Activated T-cell treated with anti-CD3 and anti-CD28 coated beads, Interleukin-2, amount 50 U/mL, for 24 hours (primary cell): ENCODE measurements at regions not wholly inside any gene's neighbourhood (a gene's known extent, or its start where the extent isn't known, plus 50 kb on each side); places are given as distances from the start of the nearest gene placed in this dataset.

ENCODE experiments used
- DNase-seq: peaks from one replicate; pipeline ENCODE4 v3.0.0-alpha.2; 2020
- H3K27ac Mint-ChIP-seq: 2 replicates; pipeline ENCODE4 v1.8.0; 2020; ENCODE audit warnings: mild to moderate bottlenecking, mixed read lengths
- H3K27me3 Mint-ChIP-seq: 2 replicates; pipeline ENCODE4 v1.8.0; 2020; ENCODE audit warnings: mixed read lengths
- H3K36me3 Mint-ChIP-seq: 2 replicates; pipeline ENCODE4 v1.8.0; 2020; ENCODE audit warnings: low read depth, mixed read lengths
- H3K4me1 Mint-ChIP-seq: 2 replicates; pipeline ENCODE4 v1.8.0; 2020; ENCODE audit warnings: low read depth, mixed read lengths
- H3K4me3 Mint-ChIP-seq: 2 replicates; pipeline ENCODE4 v1.8.0; 2020; ENCODE audit warnings: mild to moderate bottlenecking, moderate library complexity, mixed read lengths
- H3K9me3 Mint-ChIP-seq: 2 replicates; pipeline ENCODE4 v1.8.0; 2020; ENCODE audit warnings: mixed read lengths

- Mint-ChIP-seq H3K9me3 (peaks cover 6% of the 10 kb centered on the region), H3K4me3 (no peak overlapping the region), H3K4me1 (no peaks in the 10 kb centered on the region)
These were observed 646.5 kb downstream of the NSUN3 start for GRCh38 chr3:94709249-94709902.

GRCh38 chr3:94714194-94714593 is 651.3 kb downstream of the NSUN3 start:
- H3K27ac Mint-ChIP-seq, result no peak overlapping the region
- H3K4me1 Mint-ChIP-seq, result no peaks in the 10 kb centered on the region
- H3K36me3 Mint-ChIP-seq, result no peaks in the 10 kb centered on the region
- no peaks in the 10 kb centered on the region for H3K9me3 Mint-ChIP-seq
- no peak overlapping the region for H3K4me3 Mint-ChIP-seq
- DNase-seq, result no peak
- no peaks in the 10 kb centered on the region for H3K27me3 Mint-ChIP-seq

More at GRCh38 chr3:94709249-94709902, 646.5 kb downstream of the NSUN3 start:
- H3K27ac Mint-ChIP-seq, result no peak overlapping the region
- DNase-seq, result no peak
- no peaks in the 10 kb centered on the region for H3K27me3 Mint-ChIP-seq
- no peaks in the 10 kb centered on the region for H3K36me3 Mint-ChIP-seq

GRCh38 chr3:94716326-94717018 is 653.6 kb downstream of the NSUN3 start:
- no peaks in the 10 kb centered on the region for H3K27me3 Mint-ChIP-seq
- H3K27ac Mint-ChIP-seq, result no peak overlapping the region
- DNase-seq, result no peak
- H3K9me3 Mint-ChIP-seq, result no peaks in the 10 kb centered on the region
- H3K36me3 Mint-ChIP-seq, result no peaks in the 10 kb centered on the region
- no peaks in the 10 kb centered on the region for H3K4me1 Mint-ChIP-seq
- H3K4me3 Mint-ChIP-seq, result no peak overlapping the region

GRCh38 chr3:94734206-94734605 is 671.3 kb downstream of the NSUN3 start:
- Mint-ChIP-seq H3K27me3 (no peaks in the 10 kb centered on the region), H3K36me3 (no peaks in the 10 kb centered on the region), H3K9me3 (peaks cover 17% of the 10 kb centered on the region), H3K4me3 (no peak overlapping the region), H3K27ac (no peak overlapping the region), H3K4me1 (no peaks in the 10 kb centered on the region)
- DNase-seq, result no peak

- DNase-seq, result no peak
- Mint-ChIP-seq H3K27ac (no peak overlapping the region), H3K4me1 (no peaks in the 10 kb centered on the region), H3K36me3 (no peaks in the 10 kb centered on the region), H3K9me3 (peaks cover 13% of the 10 kb centered on the region), H3K4me3 (no peak overlapping the region), H3K27me3 (no peaks in the 10 kb centered on the region)
These were observed 672.5 kb downstream of the NSUN3 start for GRCh38 chr3:94735354-94735753.

GRCh38 chr3:94737116-94737515 is 674.3 kb downstream of the NSUN3 start:
- no peak for DNase-seq
- Mint-ChIP-seq H3K27ac (no peak overlapping the region), H3K4me1 (no peaks in the 10 kb centered on the region), H3K36me3 (no peaks in the 10 kb centered on the region), H3K4me3 (no peak overlapping the region), H3K27me3 (no peaks in the 10 kb centered on the region), H3K9me3 (peaks cover 6% of the 10 kb centered on the region)

- Mint-ChIP-seq H3K9me3 (peaks cover 14% of the 10 kb centered on the region), H3K27ac (no peak overlapping the region), H3K27me3 (no peaks in the 10 kb centered on the region), H3K36me3 (no peaks in the 10 kb centered on the region), H3K4me1 (no peaks in the 10 kb centered on the region), H3K4me3 (no peak overlapping the region)
- DNase-seq, result no peak
These were observed 676.6 kb downstream of the NSUN3 start for GRCh38 chr3:94739420-94739819.

- H3K36me3 Mint-ChIP-seq, result no peaks in the 10 kb centered on the region
- peaks cover 19% of the 10 kb centered on the region for H3K9me3 Mint-ChIP-seq
- H3K27ac Mint-ChIP-seq, result no peak overlapping the region
- H3K27me3 Mint-ChIP-seq, result no peaks in the 10 kb centered on the region
- DNase-seq, result no peak
- no peak overlapping the region for H3K4me3 Mint-ChIP-seq
- H3K4me1 Mint-ChIP-seq, result no peaks in the 10 kb centered on the region
These were observed 695.9 kb downstream of the NSUN3 start for GRCh38 chr3:94758751-94759150.

GRCh38 chr3:94772402-94772801 is 709.5 kb downstream of the NSUN3 start:
- Mint-ChIP-seq H3K36me3 (no peaks in the 10 kb centered on the region), H3K4me1 (no peaks in the 10 kb centered on the region), H3K9me3 (peaks cover 12% of the 10 kb centered on the region), H3K27me3 (no peaks in the 10 kb centered on the region), H3K4me3 (no peak overlapping the region), H3K27ac (no peak overlapping the region)
- DNase-seq, result no peak

GRCh38 chr3:94775746-94776145 is 712.9 kb downstream of the NSUN3 start:
- Mint-ChIP-seq H3K4me3 (no peak overlapping the region), H3K27me3 (no peaks in the 10 kb centered on the region), H3K36me3 (no peaks in the 10 kb centered on the region), H3K4me1 (no peaks in the 10 kb centered on the region), H3K27ac (no peak overlapping the region), H3K9me3 (peaks cover 10% of the 10 kb centered on the region)
- no peak for DNase-seq

GRCh38 chr3:94776401-94776915 is 713.6 kb downstream of the NSUN3 start:
- Mint-ChIP-seq H3K27me3 (no peaks in the 10 kb centered on the region), H3K9me3 (peaks cover 10% of the 10 kb centered on the region), H3K4me3 (no peak overlapping the region), H3K36me3 (no peaks in the 10 kb centered on the region), H3K4me1 (no peaks in the 10 kb centered on the region), H3K27ac (no peak overlapping the region)
- DNase-seq, result no peak

GRCh38 chr3:94778289-94778688 is 715.4 kb downstream of the NSUN3 start:
- H3K36me3 Mint-ChIP-seq, result no peaks in the 10 kb centered on the region
- H3K27ac Mint-ChIP-seq, result no peak overlapping the region
- H3K4me3 Mint-ChIP-seq, result no peak overlapping the region
- no peaks in the 10 kb centered on the region for H3K27me3 Mint-ChIP-seq
- peaks cover 2% of the 10 kb centered on the region for H3K9me3 Mint-ChIP-seq
- no peaks in the 10 kb centered on the region for H3K4me1 Mint-ChIP-seq
- DNase-seq, result no peak

- Mint-ChIP-seq H3K36me3 (no peaks in the 10 kb centered on the region), H3K4me1 (no peaks in the 10 kb centered on the region), H3K9me3 (peaks cover 2% of the 10 kb centered on the region), H3K27ac (no peak overlapping the region), H3K4me3 (no peak overlapping the region), H3K27me3 (no peaks in the 10 kb centered on the region)
- no peak for DNase-seq
These were observed 716.1 kb downstream of the NSUN3 start for GRCh38 chr3:94778814-94779494.

GRCh38 chr3:94779699-94780098 is 716.8 kb downstream of the NSUN3 start:
- no peak for DNase-seq
- H3K27me3 Mint-ChIP-seq, result no peaks in the 10 kb centered on the region
- H3K4me1 Mint-ChIP-seq, result no peaks in the 10 kb centered on the region
- H3K27ac Mint-ChIP-seq, result no peak overlapping the region
- H3K9me3 Mint-ChIP-seq, result peaks cover 2% of the 10 kb centered on the region
- no peaks in the 10 kb centered on the region for H3K36me3 Mint-ChIP-seq
- H3K4me3 Mint-ChIP-seq, result no peak overlapping the region

- H3K27ac Mint-ChIP-seq, result no peak overlapping the region
- DNase-seq, result no peak
- no peak overlapping the region for H3K4me3 Mint-ChIP-seq
- no peaks in the 10 kb centered on the region for H3K4me1 Mint-ChIP-seq
- H3K36me3 Mint-ChIP-seq, result no peaks in the 10 kb centered on the region
- no peaks in the 10 kb centered on the region for H3K27me3 Mint-ChIP-seq
- peaks cover 4% of the 10 kb centered on the region for H3K9me3 Mint-ChIP-seq
These were observed 721.4 kb downstream of the NSUN3 start for GRCh38 chr3:94784274-94784673.
